HCT116 (cell line): ENCODE measurements at regions not wholly inside any gene's neighbourhood (a gene's known extent, or its start where the extent isn't known, plus 50 kb on each side); places are given as distances from the start of the nearest gene placed in this dataset.

Experiments used
- ATAC-seq: fragments of 200-7000 bp; cut with Tn5 transposase; 2 replicates; pipeline ENCODE4 v1.9.1; 2020; ENCODE audit warnings: mild to moderate bottlenecking, moderate library complexity
- BruUV-seq: library from RNA; stranded (reverse); fragments of 400-500 nt; replicated peaks from 2 replicates; lab custom pipeline; 2021; lab: Mats Ljungman, UMichigan
- CTCF ChIA-PET: fragments of 300-600 bp; sonication (Branson Sonifier 250); formaldehyde crosslinking; loops from one replicate; lab custom pipeline; 2021; ENCODE audit warnings: antibody characterized with exemption; lab: Charles Lee
- POLR2A ChIA-PET: fragments of 300-600, 350-600 bp; sonication (Branson Sonifier 250); formaldehyde crosslinking; loops from one replicate; lab custom pipeline; 2021; ENCODE audit warnings: antibody characterized with exemption; lab: Charles Lee
- RAD21 ChIA-PET, 2 experiments: fragments of 300-600 bp; sonication (Branson Sonifier 250); formaldehyde crosslinking; loops; one replicate each; lab custom pipeline; 2023; ENCODE audit warnings: low total read pairs in 2 of 2; ENCODE audit not compliant: uncharacterized antibody in 2 of 2, unreplicated experiment in 2 of 2, low non-redundant PET in 1 of 2; lab: Charles Lee
- DNase-seq: peaks from one replicate; pipeline ENCODE4 v3.0.0-alpha.2; 2010; ENCODE audit warnings: low read depth, low spot score
- H2AFZ ChIP-seq: fragments of 200-600 bp; shearing (Covaris generic), sonication (generic); 2 replicates; pipeline ENCODE4 v1.6.1; 2017; ENCODE audit warnings: low read depth, mixed run types, mixed read lengths, antibody characterized with exemption, low read length; ENCODE audit not compliant: poor library complexity, severe bottlenecking
- H3K27ac ChIP-seq: 2 replicates; pipeline ENCODE4 v1.5.1; 2012; ENCODE audit warnings: low read depth, low read length
- H3K27me3 ChIP-seq: fragments of 200-600 bp; sonication (generic); 2 replicates; pipeline ENCODE4 v1.6.1; 2016; ENCODE audit warnings: mixed run types, low read length, mixed read lengths; ENCODE audit not compliant: insufficient read depth
- H3K36me3 ChIP-seq, 2 experiments: fragments of 200-500 bp in 1 of 2; fragments of 200-600 bp in 1 of 2; sonication (Bioruptor generic) in 1 of 2; sonication (generic) in 1 of 2; 2 replicates each; pipeline versions ENCODE4 v1.5.1 to v1.6.1; 2014 to 2016; ENCODE audit warnings: low read length in 2 of 2, inconsistent platforms in 1 of 2, mixed read lengths in 1 of 2, mixed run types in 1 of 2; ENCODE audit not compliant: insufficient read depth in 2 of 2, control insufficient read depth in 1 of 2
- H3K4me1 ChIP-seq, 2 experiments: fragments of 200-600 bp in 1 of 2; sonication (generic) in 1 of 2; 2 replicates each; pipeline versions ENCODE4 v1.5.1 to v1.6.1; 2012 to 2017; ENCODE audit warnings: low read length in 2 of 2, inconsistent platforms in 1 of 2, mild to moderate bottlenecking in 1 of 2, mixed read lengths in 1 of 2, mixed run types in 1 of 2, moderate library complexity in 1 of 2; ENCODE audit not compliant: insufficient read depth in 2 of 2, control insufficient read depth in 1 of 2
- H3K4me2 ChIP-seq: fragments of 200-600 bp; sonication (generic); 2 replicates; pipeline ENCODE4 v1.6.1; 2017; ENCODE audit warnings: mixed run types, low read length, mixed read lengths
- H3K4me3 ChIP-seq, 2 experiments: fragments of 200-600 bp in 1 of 2; sonication (generic) in 1 of 2; replicated peaks in 1 of 2; 2 replicates each; pipeline ENCODE4 v1.5.1; 2011 to 2016; ENCODE audit warnings: low read length in 2 of 2, control low read depth in 1 of 2, low read depth in 1 of 2, mild to moderate bottlenecking in 1 of 2, mixed read lengths in 1 of 2, mixed run types in 1 of 2
- H3K79me2 ChIP-seq: fragments of 200-600 bp; sonication (generic); 2 replicates; pipeline ENCODE4 v1.6.1; 2017; ENCODE audit warnings: mild to moderate bottlenecking, mixed run types, low read length, moderate library complexity, mixed read lengths; ENCODE audit not compliant: insufficient read depth
- H3K9ac ChIP-seq: fragments of 200-600 bp; sonication (generic); 2 replicates; pipeline ENCODE4 v1.6.1; 2016; ENCODE audit warnings: low read length, mixed read lengths
- H3K9me2 ChIP-seq: fragments of 200-600 bp; sonication (generic), shearing (Covaris generic); 2 replicates; pipeline ENCODE4 v1.6.1; 2017; ENCODE audit warnings: mixed run types, mild to moderate bottlenecking, moderate library complexity; ENCODE audit not compliant: insufficient read depth
- H3K9me3 ChIP-seq, 2 experiments: fragments of 200-500 bp in 1 of 2; fragments of 200-600 bp in 1 of 2; sonication (Bioruptor generic) in 1 of 2; sonication (generic) in 1 of 2; 2 replicates each; pipeline ENCODE4 v1.6.1; 2014 to 2017; ENCODE audit warnings: low read length in 2 of 2, mixed read lengths in 2 of 2, inconsistent platforms in 1 of 2, low read depth in 1 of 2, mild to moderate bottlenecking in 1 of 2, mixed run types in 1 of 2, moderate library complexity in 1 of 2; ENCODE audit not compliant: control insufficient read depth in 1 of 2, insufficient read depth in 1 of 2
- H4K20me1 ChIP-seq: fragments of 200-600 bp; sonication (generic), shearing (Covaris generic); 2 replicates; pipeline ENCODE4 v1.6.1; 2017; ENCODE audit warnings: mixed run types, mild to moderate bottlenecking, moderate library complexity; ENCODE audit not compliant: insufficient read depth
- CBX3 ChIP-seq: IDR thresholded peaks from 2 replicates; pipeline ENCODE4 v1.6.1; 2012; ENCODE audit warnings: low read depth
- EGR1 ChIP-seq: IDR thresholded peaks from 2 replicates; pipeline ENCODE4 v1.6.1; 2012; ENCODE audit warnings: low read depth
- POLR2A ChIP-seq: IDR thresholded peaks from 2 replicates; pipeline ENCODE4 v1.7.0; 2011; ENCODE audit warnings: borderline replicate concordance; ENCODE audit not compliant: insufficient read depth, insufficient read length; ENCODE audit errors: extremely low read depth
- RAD21 ChIP-seq: IDR thresholded peaks from 2 replicates; pipeline ENCODE4 v1.6.1; 2012; ENCODE audit warnings: low read depth, mild to moderate bottlenecking
- SIN3A ChIP-seq: IDR thresholded peaks from 2 replicates; pipeline ENCODE4 v1.6.1; 2012; ENCODE audit warnings: low read depth
- SRF ChIP-seq: IDR thresholded peaks from 2 replicates; pipeline ENCODE4 v1.6.1; 2012; ENCODE audit warnings: low read depth
- TCF7L2 ChIP-seq: IDR thresholded peaks from 2 replicates; pipeline ENCODE4 v1.7.0; 2011; ENCODE audit warnings: borderline replicate concordance, inconsistent platforms; ENCODE audit not compliant: insufficient read depth, insufficient read length; ENCODE audit errors: extremely low read depth
- ZNF274 ChIP-seq: fragments of 200-500 bp; sonication (Bioruptor generic); IDR thresholded peaks from 2 replicates; pipeline ENCODE4 v1.6.1; 2014; ENCODE audit warnings: mild to moderate bottlenecking, low read depth, low read length, inconsistent platforms
- intact Hi-C: fragments of 100-400 bp; cut with micrococcal nuclease; formaldehyde crosslinking; loops from 2 replicates; pipeline ENCODE4 v1.10.0; 2022
- TF ChIP-seq, protein P1 (sequence below): IDR thresholded peaks from 2 replicates; pipeline ENCODE4 v1.6.1; 2012
- TF ChIP-seq, protein P2 (sequence below): IDR thresholded peaks from 2 replicates; pipeline ENCODE4 v1.6.1; 2012; ENCODE audit warnings: low read depth
- TF ChIP-seq, protein P3 (sequence below): IDR thresholded peaks from 2 replicates; pipeline ENCODE4 v1.6.1; 2011; ENCODE audit warnings: mild to moderate bottlenecking, low read length, moderate library complexity; ENCODE audit not compliant: insufficient replicate concordance; ENCODE audit errors: extremely low read depth
- TF ChIP-seq, protein P4 (sequence below): IDR thresholded peaks from 2 replicates; pipeline ENCODE4 v1.6.1; 2012

DNA sequence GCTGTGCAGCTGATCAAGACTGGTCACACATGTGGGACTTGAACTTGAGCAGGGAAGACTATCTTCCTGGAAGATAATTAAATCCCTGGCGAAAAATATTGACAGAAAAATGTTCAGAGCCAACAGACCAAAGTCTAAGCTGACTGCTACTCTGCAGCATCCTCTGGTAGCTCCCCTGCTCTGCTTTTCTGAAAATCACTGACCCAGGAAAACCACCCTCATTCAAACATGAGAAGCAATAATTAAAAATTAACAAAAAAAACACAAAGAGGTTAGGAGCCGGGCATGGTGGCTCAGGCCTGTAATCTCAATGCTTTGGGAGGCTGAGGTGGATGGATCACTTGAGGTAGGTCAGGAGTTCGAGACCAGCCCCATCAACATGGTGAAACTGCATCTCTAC, 151.9 kb downstream of the SCG2 start:
- RAD21 ChIA-PET, result no interaction called here
- TF ChIP-seq, protein P1, sequence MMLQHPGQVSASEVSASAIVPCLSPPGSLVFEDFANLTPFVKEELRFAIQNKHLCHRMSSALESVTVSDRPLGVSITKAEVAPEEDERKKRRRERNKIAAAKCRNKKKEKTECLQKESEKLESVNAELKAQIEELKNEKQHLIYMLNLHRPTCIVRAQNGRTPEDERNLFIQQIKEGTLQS, result no peak
- TF ChIP-seq SIN3A, result no peak
- TF ChIP-seq POLR2A, result no peak
- no peaks in the 10 kb centered on the region for H3K27me3 ChIP-seq
- H4K20me1 ChIP-seq, result no peaks in the 10 kb centered on the region
- H2AFZ ChIP-seq, result no peak overlapping the region
- no TSS peak for BruUV-seq
- no peaks in the 10 kb centered on the region for H3K9me2 ChIP-seq
- H3K9me3 ChIP-seq, result no peaks in the 10 kb centered on the region; a peak in 1 of 4 replicates
- POLR2A ChIA-PET, result no interaction called here
- H3K4me2 ChIP-seq, result no peak overlapping the region
- H3K4me1 ChIP-seq, result no peaks in the 10 kb centered on the region
- H3K79me2 ChIP-seq, result no peaks in the 10 kb centered on the region
- no peak for DNase-seq
- no peak overlapping the region for H3K4me3 ChIP-seq
- H3K36me3 ChIP-seq, result no peaks in the 10 kb centered on the region
- CTCF ChIA-PET, result no interaction called here
- H3K27ac ChIP-seq, result no peak overlapping the region
- no peak for ATAC-seq
- intact Hi-C loops, result loop anchor here (10.0 kb wide), 1 partner anchor 215 kb away; no protein-coding TSS in a partner anchor
- H3K9ac ChIP-seq, result no peak overlapping the region

DNA sequence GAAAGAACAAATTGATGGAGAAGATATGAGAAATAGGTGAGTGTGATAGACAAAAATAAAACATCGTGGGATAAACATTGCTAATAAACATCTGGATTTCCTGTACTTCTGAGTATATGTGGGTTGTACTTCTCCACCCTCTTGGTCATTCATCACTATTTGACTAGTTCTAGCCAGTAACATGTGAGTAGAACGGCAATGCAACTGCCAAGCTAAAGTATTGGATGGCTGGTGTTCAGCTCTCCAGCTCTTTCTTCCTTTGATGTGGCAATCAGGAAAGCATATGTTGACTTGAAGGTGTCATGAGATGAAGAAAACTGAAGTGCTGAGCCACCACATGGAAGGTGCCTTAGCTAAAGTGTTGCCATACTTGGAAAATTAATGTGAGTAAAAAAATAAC, 144.9 kb downstream of the SCG2 start:
- no peaks in the 10 kb centered on the region for H3K79me2 ChIP-seq
- H3K4me1 ChIP-seq, result peaks cover 19 to 31% of the 10 kb centered on the region in 2 experiments
- ChIA-PET RAD21 (no interaction called here), CTCF (interaction anchor here (1.2 kb wide), 1 partner anchor 485 kb away, joined by 3 read pairs; no protein-coding TSS in a partner anchor), POLR2A (no interaction called here)
- TF ChIP-seq RAD21 (no peak), SRF (no peak), ZNF274 (no peak), CBX3 (no peak), TCF7L2 (no peak), EGR1 (no peak)
- TF ChIP-seq, protein P2, sequence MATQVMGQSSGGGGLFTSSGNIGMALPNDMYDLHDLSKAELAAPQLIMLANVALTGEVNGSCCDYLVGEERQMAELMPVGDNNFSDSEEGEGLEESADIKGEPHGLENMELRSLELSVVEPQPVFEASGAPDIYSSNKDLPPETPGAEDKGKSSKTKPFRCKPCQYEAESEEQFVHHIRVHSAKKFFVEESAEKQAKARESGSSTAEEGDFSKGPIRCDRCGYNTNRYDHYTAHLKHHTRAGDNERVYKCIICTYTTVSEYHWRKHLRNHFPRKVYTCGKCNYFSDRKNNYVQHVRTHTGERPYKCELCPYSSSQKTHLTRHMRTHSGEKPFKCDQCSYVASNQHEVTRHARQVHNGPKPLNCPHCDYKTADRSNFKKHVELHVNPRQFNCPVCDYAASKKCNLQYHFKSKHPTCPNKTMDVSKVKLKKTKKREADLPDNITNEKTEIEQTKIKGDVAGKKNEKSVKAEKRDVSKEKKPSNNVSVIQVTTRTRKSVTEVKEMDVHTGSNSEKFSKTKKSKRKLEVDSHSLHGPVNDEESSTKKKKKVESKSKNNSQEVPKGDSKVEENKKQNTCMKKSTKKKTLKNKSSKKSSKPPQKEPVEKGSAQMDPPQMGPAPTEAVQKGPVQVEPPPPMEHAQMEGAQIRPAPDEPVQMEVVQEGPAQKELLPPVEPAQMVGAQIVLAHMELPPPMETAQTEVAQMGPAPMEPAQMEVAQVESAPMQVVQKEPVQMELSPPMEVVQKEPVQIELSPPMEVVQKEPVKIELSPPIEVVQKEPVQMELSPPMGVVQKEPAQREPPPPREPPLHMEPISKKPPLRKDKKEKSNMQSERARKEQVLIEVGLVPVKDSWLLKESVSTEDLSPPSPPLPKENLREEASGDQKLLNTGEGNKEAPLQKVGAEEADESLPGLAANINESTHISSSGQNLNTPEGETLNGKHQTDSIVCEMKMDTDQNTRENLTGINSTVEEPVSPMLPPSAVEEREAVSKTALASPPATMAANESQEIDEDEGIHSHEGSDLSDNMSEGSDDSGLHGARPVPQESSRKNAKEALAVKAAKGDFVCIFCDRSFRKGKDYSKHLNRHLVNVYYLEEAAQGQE, result no peak
- TF ChIP-seq, protein P3, sequence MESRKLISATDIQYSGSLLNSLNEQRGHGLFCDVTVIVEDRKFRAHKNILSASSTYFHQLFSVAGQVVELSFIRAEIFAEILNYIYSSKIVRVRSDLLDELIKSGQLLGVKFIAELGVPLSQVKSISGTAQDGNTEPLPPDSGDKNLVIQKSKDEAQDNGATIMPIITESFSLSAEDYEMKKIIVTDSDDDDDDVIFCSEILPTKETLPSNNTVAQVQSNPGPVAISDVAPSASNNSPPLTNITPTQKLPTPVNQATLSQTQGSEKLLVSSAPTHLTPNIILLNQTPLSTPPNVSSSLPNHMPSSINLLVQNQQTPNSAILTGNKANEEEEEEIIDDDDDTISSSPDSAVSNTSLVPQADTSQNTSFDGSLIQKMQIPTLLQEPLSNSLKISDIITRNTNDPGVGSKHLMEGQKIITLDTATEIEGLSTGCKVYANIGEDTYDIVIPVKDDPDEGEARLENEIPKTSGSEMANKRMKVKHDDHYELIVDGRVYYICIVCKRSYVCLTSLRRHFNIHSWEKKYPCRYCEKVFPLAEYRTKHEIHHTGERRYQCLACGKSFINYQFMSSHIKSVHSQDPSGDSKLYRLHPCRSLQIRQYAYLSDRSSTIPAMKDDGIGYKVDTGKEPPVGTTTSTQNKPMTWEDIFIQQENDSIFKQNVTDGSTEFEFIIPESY, result no peak
- TF ChIP-seq, protein P4, sequence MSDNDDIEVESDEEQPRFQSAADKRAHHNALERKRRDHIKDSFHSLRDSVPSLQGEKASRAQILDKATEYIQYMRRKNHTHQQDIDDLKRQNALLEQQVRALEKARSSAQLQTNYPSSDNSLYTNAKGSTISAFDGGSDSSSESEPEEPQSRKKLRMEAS, result no peak
- no peak for DNase-seq
- no peak overlapping the region for H3K4me2 ChIP-seq
- intact Hi-C loops, result loop anchor here (10.0 kb wide), 1 partner anchor 208 kb away; no protein-coding TSS in a partner anchor
- no peak overlapping the region for H3K27ac ChIP-seq
- H4K20me1 ChIP-seq, result no peaks in the 10 kb centered on the region
- H3K9me3 ChIP-seq, result peaks cover 0 to 5% of the 10 kb centered on the region in 2 experiments; a peak in 2 of 4 replicates
- no peaks in the 10 kb centered on the region for H3K36me3 ChIP-seq
- no peak overlapping the region for H3K9ac ChIP-seq
- H3K27me3 ChIP-seq, result no peaks in the 10 kb centered on the region
- BruUV-seq, result no TSS peak
- H2AFZ ChIP-seq, result peak overlapping the region; percentile 39
- no peak for ATAC-seq
- no peak overlapping the region for H3K4me3 ChIP-seq
- H3K9me2 ChIP-seq, result no peaks in the 10 kb centered on the region
